K562 (cell line): ENCODE measurements at regions not wholly inside any gene's neighbourhood (a gene's known extent, or its start where the extent isn't known, plus 50 kb on each side); places are given as distances from the start of the nearest gene placed in this dataset.

Experiments
- ARID1B ChIP-seq: fragments of 450-650 bp; IDR thresholded peaks from 2 replicates; pipeline ENCODE4 v1.6.1; 2016; ENCODE audit warnings: antibody characterized with exemption, mild to moderate bottlenecking, inconsistent platforms
- ESRRB ChIP-seq: fragments of 250-450 bp; sonication (Bioruptor Pico); IDR thresholded peaks from 2 replicates; pipeline ENCODE4 v1.5.0; 2020; ENCODE audit warnings: mild to moderate bottlenecking, moderate library complexity, borderline replicate concordance
- ETV5 ChIP-seq: sonication (generic); formaldehyde crosslinking; IDR thresholded peaks from 2 replicates; pipeline ENCODE4 v1.4.0; 2020; ENCODE audit warnings: low read depth, mild to moderate bottlenecking, missing genetic modification reagents
- FIP1L1 ChIP-seq: fragments of 200-400 bp; formaldehyde crosslinking; IDR thresholded peaks from 2 replicates; pipeline ENCODE4 v1.6.1; 2018; ENCODE audit warnings: mild to moderate bottlenecking, low read depth, low read length; ENCODE audit not compliant: poor library complexity, severe bottlenecking
- FOXA1 ChIP-seq: fragments of 450-650 bp; IDR thresholded peaks from 2 replicates; pipeline ENCODE4 v1.6.1; 2016; ENCODE audit warnings: mild to moderate bottlenecking, borderline replicate concordance
- KAT2B ChIP-seq: IDR thresholded peaks from one replicate; pipeline ENCODE4 v1.6.1; 2012; ENCODE audit warnings: low read depth, mild to moderate bottlenecking, control low read depth, inconsistent platforms, low read length, moderate library complexity
- KAT8 ChIP-seq: fragments of 450-650 bp; IDR thresholded peaks from 2 replicates; pipeline ENCODE4 v1.6.1; 2016; ENCODE audit warnings: low read depth, mild to moderate bottlenecking
- MCM2 ChIP-seq: fragments of 450-650 bp; IDR thresholded peaks from 2 replicates; pipeline ENCODE4 v1.6.1; 2017; ENCODE audit warnings: low read depth, mild to moderate bottlenecking
- NR4A1 ChIP-seq, 2 experiments: fragments of 250-450 bp in 1 of 2; fragments of 450-650 bp in 1 of 2; sonication (Bioruptor Pico) in 1 of 2; IDR thresholded peaks; 2 replicates each; pipeline versions ENCODE4 v1.4.0 to v1.6.1; 2016 to 2020; ENCODE audit warnings: mild to moderate bottlenecking in 2 of 2, missing compliant biosample characterization in 1 of 2, missing genetic modification characterization in 1 of 2, moderate library complexity in 1 of 2
- PHTF2 ChIP-seq: fragments of 250-450 bp; sonication (Bioruptor Pico); IDR thresholded peaks from 2 replicates; pipeline ENCODE4 v1.5.0; 2021; ENCODE audit warnings: mild to moderate bottlenecking
- PML ChIP-seq: IDR thresholded peaks from 2 replicates; pipeline ENCODE4 v1.6.1; 2012; ENCODE audit warnings: low read length, inconsistent platforms
- POLR3G ChIP-seq: IDR thresholded peaks from 2 replicates; pipeline ENCODE4 v1.6.1; 2011; ENCODE audit not compliant: insufficient read length, insufficient replicate concordance; ENCODE audit errors: extremely low read depth
- PTBP1 ChIP-seq: fragments of 200-400 bp; formaldehyde crosslinking; IDR thresholded peaks from 2 replicates; pipeline ENCODE4 v1.6.1; 2017; ENCODE audit warnings: low read depth, low read length
- SETDB1 ChIP-seq: IDR thresholded peaks from one replicate; pipeline ENCODE4 v1.6.1; 2012; ENCODE audit warnings: low read length, control low read depth, inconsistent platforms
- TCF7 ChIP-seq: sonication (generic); IDR thresholded peaks from 2 replicates; pipeline ENCODE4 v1.6.1; 2016; ENCODE audit warnings: antibody characterized with exemption, borderline replicate concordance
- ZNF408 ChIP-seq: fragments of 250-450 bp; sonication (Bioruptor Pico); IDR thresholded peaks from 2 replicates; pipeline ENCODE4 v1.4.0; 2020; ENCODE audit warnings: low read depth, mild to moderate bottlenecking, moderate library complexity
- ZNF584 ChIP-seq: fragments of 200-800 bp; sonication (Bioruptor generic); IDR thresholded peaks from 2 replicates; pipeline ENCODE4 v1.6.1; 2016; ENCODE audit warnings: low read depth, mild to moderate bottlenecking, missing genetic modification characterization, missing compliant biosample characterization
- TF ChIP-seq, protein P1 (sequence below): sonication (generic); formaldehyde crosslinking; IDR thresholded peaks from 2 replicates; pipeline ENCODE4 v1.8.0; 2022; ENCODE audit warnings: mild to moderate bottlenecking, low read depth, missing genetic modification reagents
- TF ChIP-seq, protein P2 (sequence below), 2 experiments: fragments of 450-650 bp; conservative IDR thresholded peaks; 2 replicates each; pipeline ENCODE4 v1.6.1; 2017; ENCODE audit warnings: mild to moderate bottlenecking in 2 of 2, moderate library complexity in 2 of 2
- TF ChIP-seq, protein P3 (sequence below): fragments of 250-450 bp; sonication (Bioruptor Pico); IDR thresholded peaks from 2 replicates; pipeline ENCODE4 v1.8.0; 2021; ENCODE audit warnings: borderline replicate concordance, mild to moderate bottlenecking, moderate library complexity; ENCODE audit not compliant: poor library complexity, severe bottlenecking
- TF ChIP-seq, protein P4 (sequence below), 2 experiments: fragments of 450-650 bp in 1 of 2; sonication (generic) in 1 of 2; formaldehyde crosslinking in 1 of 2; IDR thresholded peaks in 1 of 2; conservative IDR thresholded peaks in 1 of 2; 2 replicates each; pipeline versions ENCODE4 v1.6.1 to v1.8.1; 2016 to 2023; ENCODE audit warnings: mild to moderate bottlenecking in 2 of 2, moderate library complexity in 2 of 2, inconsistent platforms in 1 of 2, missing genetic modification reagents in 1 of 2
- TF ChIP-seq, protein P5 (sequence below): conservative IDR thresholded peaks from 2 replicates; pipeline ENCODE4 v1.6.1; 2011; ENCODE audit warnings: low read depth, mild to moderate bottlenecking, low read length; ENCODE audit not compliant: control insufficient read depth

DNA sequence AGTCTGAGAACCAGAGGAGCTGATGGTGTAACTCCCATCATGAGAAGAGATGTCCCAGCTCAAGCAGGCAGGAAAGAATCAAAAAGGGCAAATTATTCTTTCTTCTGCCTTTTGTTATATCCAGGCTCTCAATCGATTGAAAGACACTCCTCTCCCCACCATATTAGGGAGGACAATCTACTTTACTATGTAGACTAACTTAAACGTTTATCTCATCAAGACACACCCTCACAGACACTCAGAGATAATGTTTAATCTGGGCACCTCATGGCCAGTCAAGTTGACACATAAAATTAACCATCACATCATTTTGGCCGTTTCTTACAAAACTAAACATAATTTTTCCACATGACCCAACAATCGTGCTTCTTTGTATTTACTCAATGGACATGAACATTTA lies 534.3 kb upstream of the RORB start (continued):
- TF ChIP-seq ETV5 (CRISPR knock-in tag) (no peak), FIP1L1 (no peak), POLR3G (no peak), KAT8 (no peak), KAT2B (no peak), ARID1B (peak; percentile 85), SETDB1 (no peak), NR4A1 (CRISPR knock-in tag; IDR thresholded peaks at IDR 0.05) (no peak), NR4A1 (tag; IDR thresholded peaks at IDR 0.05) (no peak), ZNF584 (CRISPR knock-in tag) (no peak), TCF7 (no peak), PTBP1 (no peak), ESRRB (CRISPR knock-in tag) (no peak), ZNF408 (no peak), PHTF2 (CRISPR knock-in tag) (no peak), PML (peak; percentile 69), FOXA1 (no peak), MCM2 (no peak)
- TF ChIP-seq, protein P1, sequence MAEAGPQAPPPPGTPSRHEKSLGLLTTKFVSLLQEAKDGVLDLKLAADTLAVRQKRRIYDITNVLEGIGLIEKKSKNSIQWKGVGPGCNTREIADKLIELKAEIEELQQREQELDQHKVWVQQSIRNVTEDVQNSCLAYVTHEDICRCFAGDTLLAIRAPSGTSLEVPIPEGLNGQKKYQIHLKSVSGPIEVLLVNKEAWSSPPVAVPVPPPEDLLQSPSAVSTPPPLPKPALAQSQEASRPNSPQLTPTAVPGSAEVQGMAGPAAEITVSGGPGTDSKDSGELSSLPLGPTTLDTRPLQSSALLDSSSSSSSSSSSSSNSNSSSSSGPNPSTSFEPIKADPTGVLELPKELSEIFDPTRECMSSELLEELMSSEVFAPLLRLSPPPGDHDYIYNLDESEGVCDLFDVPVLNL (CRISPR knock-in tag), result no peak
- TF ChIP-seq, protein P2, sequence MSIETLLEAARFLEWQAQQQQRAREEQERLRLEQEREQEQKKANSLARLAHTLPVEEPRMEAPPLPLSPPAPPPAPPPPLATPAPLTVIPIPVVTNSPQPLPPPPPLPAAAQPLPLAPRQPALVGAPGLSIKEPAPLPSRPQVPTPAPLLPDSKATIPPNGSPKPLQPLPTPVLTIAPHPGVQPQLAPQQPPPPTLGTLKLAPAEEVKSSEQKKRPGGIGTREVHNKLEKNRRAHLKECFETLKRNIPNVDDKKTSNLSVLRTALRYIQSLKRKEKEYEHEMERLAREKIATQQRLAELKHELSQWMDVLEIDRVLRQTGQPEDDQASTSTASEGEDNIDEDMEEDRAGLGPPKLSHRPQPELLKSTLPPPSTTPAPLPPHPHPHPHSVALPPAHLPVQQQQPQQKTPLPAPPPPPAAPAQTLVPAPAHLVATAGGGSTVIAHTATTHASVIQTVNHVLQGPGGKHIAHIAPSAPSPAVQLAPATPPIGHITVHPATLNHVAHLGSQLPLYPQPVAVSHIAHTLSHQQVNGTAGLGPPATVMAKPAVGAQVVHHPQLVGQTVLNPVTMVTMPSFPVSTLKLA (conservative IDR thresholded peaks at IDR 0.05), result 0 out of 4 replicates have a peak, but pooled peaks of 1 of the 2 experiments have one; percentile 21
- TF ChIP-seq, protein P3, sequence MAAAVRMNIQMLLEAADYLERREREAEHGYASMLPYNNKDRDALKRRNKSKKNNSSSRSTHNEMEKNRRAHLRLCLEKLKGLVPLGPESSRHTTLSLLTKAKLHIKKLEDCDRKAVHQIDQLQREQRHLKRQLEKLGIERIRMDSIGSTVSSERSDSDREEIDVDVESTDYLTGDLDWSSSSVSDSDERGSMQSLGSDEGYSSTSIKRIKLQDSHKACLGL, result no peak
- TF ChIP-seq, protein P4, sequence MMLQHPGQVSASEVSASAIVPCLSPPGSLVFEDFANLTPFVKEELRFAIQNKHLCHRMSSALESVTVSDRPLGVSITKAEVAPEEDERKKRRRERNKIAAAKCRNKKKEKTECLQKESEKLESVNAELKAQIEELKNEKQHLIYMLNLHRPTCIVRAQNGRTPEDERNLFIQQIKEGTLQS (IDR thresholded peaks at IDR 0.05), result no peak
- TF ChIP-seq, protein P4 (CRISPR knock-in tag; conservative IDR thresholded peaks at IDR 0.05), result no peak
- TF ChIP-seq, protein P5, sequence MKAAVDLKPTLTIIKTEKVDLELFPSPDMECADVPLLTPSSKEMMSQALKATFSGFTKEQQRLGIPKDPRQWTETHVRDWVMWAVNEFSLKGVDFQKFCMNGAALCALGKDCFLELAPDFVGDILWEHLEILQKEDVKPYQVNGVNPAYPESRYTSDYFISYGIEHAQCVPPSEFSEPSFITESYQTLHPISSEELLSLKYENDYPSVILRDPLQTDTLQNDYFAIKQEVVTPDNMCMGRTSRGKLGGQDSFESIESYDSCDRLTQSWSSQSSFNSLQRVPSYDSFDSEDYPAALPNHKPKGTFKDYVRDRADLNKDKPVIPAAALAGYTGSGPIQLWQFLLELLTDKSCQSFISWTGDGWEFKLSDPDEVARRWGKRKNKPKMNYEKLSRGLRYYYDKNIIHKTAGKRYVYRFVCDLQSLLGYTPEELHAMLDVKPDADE, result no peak
